ENCODE measurements at regions not wholly inside any gene's neighbourhood (a gene's known extent, or its start where the extent isn't known, plus 50 kb on each side); places are given as distances from the start of the nearest gene placed in this dataset.
A peak's percentile ranks its signal among the peaks of the same experiment; 100 is the strongest.

DNA sequence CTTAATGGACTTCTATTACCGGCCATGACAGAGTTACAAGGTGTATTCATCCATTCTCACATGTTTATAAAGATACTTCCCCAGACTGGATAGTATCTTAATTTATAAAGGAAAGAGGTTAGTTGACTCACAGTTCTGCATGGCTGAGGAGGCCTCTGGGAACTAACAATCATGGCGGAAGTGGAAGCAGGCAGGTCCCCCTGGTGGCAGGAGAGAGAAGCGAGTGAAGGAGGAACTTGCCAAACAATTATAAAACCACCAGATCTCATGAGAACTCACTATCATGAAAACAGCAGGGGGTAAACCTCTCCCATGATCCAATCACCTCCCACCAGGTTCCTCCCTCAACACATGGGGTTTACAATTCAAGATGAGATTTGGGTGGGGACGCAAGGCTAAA is 170.0 kb upstream of the PDGFD start:
- Histone ChIP-seq H3K9me3 (ENCODE audit: insufficient read depth, low read depth, low read length) (no peaks in the 10 kb centered on the region), H2BK120ac (ENCODE audit: insufficient read depth, low read length, poor library complexity) (no peak overlapping the region), H3K4me1 (ENCODE audit: control insufficient read depth in 1 of 2, insufficient read depth in 2 of 2, low read length in 2 of 2) (no peaks in the 10 kb centered on the region), H3K79me1 (ENCODE audit: low read length) (no peaks in the 10 kb centered on the region), H4K12ac (ENCODE audit: low read depth, low read length) (no peak overlapping the region), H3K36me3 (ENCODE audit: control insufficient read depth in 1 of 2, insufficient read depth in 2 of 2, low read length in 2 of 2) (no peaks in the 10 kb centered on the region), H3K4ac (ENCODE audit: low read depth, low read length) (no peak overlapping the region), H2BK12ac (ENCODE audit: low read length) (no peak overlapping the region), H3K4me3 (ENCODE audit: low read depth, low read length) (no peak overlapping the region), H2AFZ (ENCODE audit: insufficient read depth, low read length, poor library complexity) (no peak overlapping the region), H3K9ac (ENCODE audit: low read length) (no peak overlapping the region), H3K18ac (ENCODE audit: low read length) (no peak overlapping the region), H3K79me2 (ENCODE audit: control insufficient read depth, insufficient read depth, low read length, poor library complexity) (no peaks in the 10 kb centered on the region), H3K23ac (ENCODE audit: low read length) (no peak overlapping the region), H3K14ac (ENCODE audit: low read length) (no peak overlapping the region), H4K8ac (ENCODE audit: low read depth, low read length) (no peak overlapping the region), H2BK5ac (ENCODE audit: low read depth, low read length, poor library complexity) (no peak overlapping the region), H4K91ac (ENCODE audit: low read depth, low read length) (no peak overlapping the region), H2AK5ac (ENCODE audit: low read length) (no peak overlapping the region), H3K27me3 (ENCODE audit: insufficient read depth, low read length) (no peaks in the 10 kb centered on the region), H3K4me2 (ENCODE audit: low read length) (no peak overlapping the region), H3K27ac (ENCODE audit: low read depth, low read length) (no peak overlapping the region)
- peak in 1 of 2 donors; percentile 35 for DNase-seq
- no CpG with 5 or more reads among the region's 4 CpGs for WGBS (ENCODE audit: extremely low coverage, insufficient coverage, insufficient read length)

- H4K91ac ChIP-seq (ENCODE audit: low read depth, low read length), result no peak overlapping the region
- H2BK120ac ChIP-seq (ENCODE audit: insufficient read depth, low read length, poor library complexity), result no peak overlapping the region
- no peaks in the 10 kb centered on the region for H3K9me3 ChIP-seq (ENCODE audit: insufficient read depth, low read depth, low read length)
- no peak overlapping the region for H3K14ac ChIP-seq (ENCODE audit: low read length)
- H3K79me2 ChIP-seq (ENCODE audit: control insufficient read depth, insufficient read depth, low read length, poor library complexity), result no peaks in the 10 kb centered on the region
- H3K4me3 ChIP-seq (ENCODE audit: low read depth, low read length), result no peak overlapping the region
- no peaks in the 10 kb centered on the region for H3K4me1 ChIP-seq (ENCODE audit: control insufficient read depth in 1 of 2, insufficient read depth in 2 of 2, low read length in 2 of 2)
- WGBS (ENCODE audit: extremely low coverage, insufficient coverage, insufficient read length), result no CpG with 5 or more reads among the region's 4 CpGs
- no peak overlapping the region for H2BK12ac ChIP-seq (ENCODE audit: low read length)
- no peaks in the 10 kb centered on the region for H3K79me1 ChIP-seq (ENCODE audit: low read length)
- H3K18ac ChIP-seq (ENCODE audit: low read length), result no peak overlapping the region
- no peaks in the 10 kb centered on the region for H3K27me3 ChIP-seq (ENCODE audit: insufficient read depth, low read length)
- H2AFZ ChIP-seq (ENCODE audit: insufficient read depth, low read length, poor library complexity), result no peak overlapping the region
- H3K9ac ChIP-seq (ENCODE audit: low read length), result no peak overlapping the region
- no peaks in the 10 kb centered on the region for H3K36me3 ChIP-seq (ENCODE audit: control insufficient read depth in 1 of 2, insufficient read depth in 2 of 2, low read length in 2 of 2)
- H2AK5ac ChIP-seq (ENCODE audit: low read length), result no peak overlapping the region
- no peak overlapping the region for H3K4me2 ChIP-seq (ENCODE audit: low read length)
- H3K23ac ChIP-seq (ENCODE audit: low read length), result no peak overlapping the region
- no peak overlapping the region for H4K12ac ChIP-seq (ENCODE audit: low read depth, low read length)
- H3K4ac ChIP-seq (ENCODE audit: low read depth, low read length), result no peak overlapping the region
- H3K27ac ChIP-seq (ENCODE audit: low read depth, low read length), result no peak overlapping the region
- peak; percentile 8 to 35 for DNase-seq
- H2BK5ac ChIP-seq (ENCODE audit: low read depth, low read length, poor library complexity), result no peak overlapping the region
- no peak overlapping the region for H4K8ac ChIP-seq (ENCODE audit: low read depth, low read length)
These were observed 168.2 kb upstream of the PDGFD start for GRCh38 chr11:104332110-104332509.

DNA sequence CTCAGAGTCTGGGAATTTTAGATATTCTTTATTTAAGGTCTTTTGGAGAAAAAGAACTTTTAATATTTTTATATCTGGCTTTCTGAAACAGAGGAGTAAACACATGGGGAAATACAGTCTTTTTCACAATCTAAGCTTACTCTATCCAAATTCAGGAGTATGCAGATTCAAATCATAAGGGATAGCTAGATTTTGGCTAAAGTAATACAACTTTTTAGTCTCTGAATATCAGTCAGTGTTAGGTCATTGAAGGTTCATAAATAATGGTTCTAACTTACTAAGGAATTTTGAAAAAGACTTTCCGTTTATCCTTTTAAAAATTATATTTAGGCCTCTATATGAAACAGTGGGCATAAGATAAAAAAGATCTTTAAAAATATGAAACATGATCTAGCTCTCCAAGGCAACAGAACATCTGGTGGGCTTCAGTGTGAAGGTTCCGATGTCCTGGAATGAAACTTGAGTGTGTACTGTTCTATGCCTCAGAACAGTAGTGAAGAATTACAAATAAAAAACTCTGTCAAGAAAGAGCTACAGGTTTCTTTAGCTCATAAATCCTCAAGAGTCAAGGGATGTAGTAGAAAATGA is 165.2 kb upstream of the PDGFD start:
- Histone ChIP-seq H4K8ac (ENCODE audit: low read depth, low read length) (no peak overlapping the region), H3K14ac (ENCODE audit: low read length) (no peak overlapping the region), H3K18ac (ENCODE audit: low read length) (no peak overlapping the region), H3K27ac (ENCODE audit: low read depth, low read length) (no peak overlapping the region), H4K12ac (ENCODE audit: low read depth, low read length) (no peak overlapping the region), H2AK5ac (ENCODE audit: low read length) (no peak overlapping the region), H3K4me2 (ENCODE audit: low read length) (no peak overlapping the region), H3K36me3 (ENCODE audit: control insufficient read depth in 1 of 2, insufficient read depth in 2 of 2, low read length in 2 of 2) (no peaks in the 10 kb centered on the region), H2BK12ac (ENCODE audit: low read length) (no peak overlapping the region), H3K27me3 (ENCODE audit: insufficient read depth, low read length) (no peaks in the 10 kb centered on the region), H3K4me1 (ENCODE audit: control insufficient read depth in 1 of 2, insufficient read depth in 2 of 2, low read length in 2 of 2) (no peaks in the 10 kb centered on the region), H3K79me1 (ENCODE audit: low read length) (no peaks in the 10 kb centered on the region), H2BK120ac (ENCODE audit: insufficient read depth, low read length, poor library complexity) (no peak overlapping the region), H3K4ac (ENCODE audit: low read depth, low read length) (no peak overlapping the region), H2AFZ (ENCODE audit: insufficient read depth, low read length, poor library complexity) (no peak overlapping the region), H3K9ac (ENCODE audit: low read length) (no peak overlapping the region), H3K23ac (ENCODE audit: low read length) (no peak overlapping the region), H4K91ac (ENCODE audit: low read depth, low read length) (no peak overlapping the region), H2BK5ac (ENCODE audit: low read depth, low read length, poor library complexity) (no peak overlapping the region), H3K4me3 (ENCODE audit: low read depth, low read length) (no peak overlapping the region), H3K79me2 (ENCODE audit: control insufficient read depth, insufficient read depth, low read length, poor library complexity) (no peaks in the 10 kb centered on the region), H3K9me3 (ENCODE audit: insufficient read depth, low read depth, low read length) (no peaks in the 10 kb centered on the region)
- no peak for DNase-seq
- WGBS (ENCODE audit: extremely low coverage, insufficient coverage, insufficient read length), result no CpG with 5 or more reads among the region's 2 CpGs

DNA sequence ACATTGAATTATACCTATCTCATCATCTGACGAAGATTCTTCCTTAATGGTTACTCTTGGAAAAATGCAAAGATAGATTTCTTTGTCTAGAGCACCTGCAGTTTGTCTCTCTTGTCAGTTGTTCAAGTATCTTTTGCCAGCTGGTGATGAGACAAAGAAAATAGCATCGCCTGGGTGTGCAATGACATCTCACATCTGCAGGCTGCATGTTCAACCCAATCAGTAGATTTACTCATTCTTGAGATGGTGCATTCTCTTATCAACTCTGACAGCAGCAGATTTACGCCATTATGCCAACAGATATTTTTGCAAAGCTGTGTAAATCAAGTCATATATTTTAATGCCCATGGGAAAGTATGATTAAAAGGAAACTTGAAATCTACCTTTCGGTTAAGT is 164.6 kb upstream of the PDGFD start:
- WGBS (ENCODE audit: extremely low coverage, insufficient coverage, insufficient read length), result no CpG with 5 or more reads among the region's 4 CpGs
- Histone ChIP-seq H4K8ac (ENCODE audit: low read depth, low read length) (no peak overlapping the region), H2AFZ (ENCODE audit: insufficient read depth, low read length, poor library complexity) (no peak overlapping the region), H2BK120ac (ENCODE audit: insufficient read depth, low read length, poor library complexity) (no peak overlapping the region), H3K4me2 (ENCODE audit: low read length) (no peak overlapping the region), H3K18ac (ENCODE audit: low read length) (no peak overlapping the region), H2BK5ac (ENCODE audit: low read depth, low read length, poor library complexity) (no peak overlapping the region), H2AK5ac (ENCODE audit: low read length) (no peak overlapping the region), H3K27me3 (ENCODE audit: insufficient read depth, low read length) (no peaks in the 10 kb centered on the region), H3K9ac (ENCODE audit: low read length) (no peak overlapping the region), H3K27ac (ENCODE audit: low read depth, low read length) (no peak overlapping the region), H3K23ac (ENCODE audit: low read length) (no peak overlapping the region), H3K4me3 (ENCODE audit: low read depth, low read length) (no peak overlapping the region), H4K91ac (ENCODE audit: low read depth, low read length) (no peak overlapping the region), H2BK12ac (ENCODE audit: low read length) (no peak overlapping the region), H4K12ac (ENCODE audit: low read depth, low read length) (no peak overlapping the region), H3K4me1 (ENCODE audit: control insufficient read depth in 1 of 2, insufficient read depth in 2 of 2, low read length in 2 of 2) (no peaks in the 10 kb centered on the region), H3K79me1 (ENCODE audit: low read length) (no peaks in the 10 kb centered on the region), H3K4ac (ENCODE audit: low read depth, low read length) (no peak overlapping the region), H3K9me3 (ENCODE audit: insufficient read depth, low read depth, low read length) (no peaks in the 10 kb centered on the region), H3K36me3 (ENCODE audit: control insufficient read depth in 1 of 2, insufficient read depth in 2 of 2, low read length in 2 of 2) (no peaks in the 10 kb centered on the region), H3K79me2 (ENCODE audit: control insufficient read depth, insufficient read depth, low read length, poor library complexity) (no peaks in the 10 kb centered on the region), H3K14ac (ENCODE audit: low read length) (no peak overlapping the region)
- peak; percentile 2 to 25 for DNase-seq

Measured in trophoblast cell (in vitro differentiated cells and primary cell).